ENCODE measurements at regions not wholly inside any gene's neighbourhood (a gene's known extent, or its start where the extent isn't known, plus 50 kb on each side); places are given as distances from the start of the nearest gene placed in this dataset.

DNA sequence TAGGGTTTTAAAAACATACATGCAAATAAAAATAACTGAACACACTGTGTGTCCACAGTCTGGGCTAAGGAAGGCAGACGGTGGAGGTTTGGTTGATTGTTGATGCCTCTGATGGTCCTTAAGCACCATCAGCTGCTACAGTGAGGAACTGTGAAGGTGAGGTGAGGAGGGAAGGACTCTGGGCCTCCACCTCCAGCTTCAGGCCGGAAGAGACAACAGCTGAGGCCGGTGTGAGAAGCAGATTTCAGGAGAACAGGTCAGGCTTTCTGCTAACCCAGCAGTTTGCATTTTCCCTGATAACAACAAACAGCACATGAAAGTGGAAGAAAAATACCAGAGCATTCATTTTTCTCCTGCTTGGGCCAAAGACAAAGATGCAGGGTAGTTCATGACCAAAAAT, 189.9 kb upstream of the AJAP1 start:
- Histone ChIP-seq H3K9me3 (ENCODE audit: control insufficient read depth, insufficient read depth, low read length) (no peaks in the 10 kb centered on the region), H3K27ac (ENCODE audit: low read depth, low read length) (no peak overlapping the region), H3K36me3 (ENCODE audit: control insufficient read depth, insufficient read depth, low read length) (no peaks in the 10 kb centered on the region), H3K27me3 (ENCODE audit: control insufficient read depth, insufficient read depth, low read length) (no peaks in the 10 kb centered on the region), H3K4me1 (ENCODE audit: control insufficient read depth, insufficient read depth, low read length) (no peaks in the 10 kb centered on the region), H3K4me3 (ENCODE audit: low read depth, low read length) (no peak overlapping the region)
- WGBS (ENCODE audit: insufficient coverage), result 100% methylated on average over 1 of the region's 3 CpGs
- DNase-seq (ENCODE audit: low read depth in 4 of 6, low spot score in 6 of 6), result no peak

DNA sequence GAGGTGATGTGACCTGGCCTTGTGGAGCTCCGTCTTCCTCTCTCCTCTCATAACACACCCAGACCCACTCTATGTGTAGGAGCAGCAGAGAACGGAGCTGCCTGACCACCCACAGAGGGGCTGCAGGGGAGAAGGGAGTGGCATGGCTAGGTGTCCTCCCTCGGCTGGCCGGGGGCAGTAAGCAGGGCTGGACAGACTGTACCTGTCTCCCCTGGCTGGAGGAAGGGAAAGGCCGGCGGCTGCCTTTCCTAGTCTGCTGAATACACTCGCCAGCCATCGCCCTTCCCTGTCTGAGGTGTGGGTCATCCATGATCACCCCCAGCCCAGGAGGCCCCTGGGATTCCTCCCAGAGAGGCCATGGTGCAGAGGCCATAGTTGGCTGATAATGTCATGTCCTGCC, 187.2 kb upstream of the AJAP1 start:
- WGBS (ENCODE audit: insufficient coverage), result 86% methylated on average over 7 of the region's 8 CpGs

DNA sequence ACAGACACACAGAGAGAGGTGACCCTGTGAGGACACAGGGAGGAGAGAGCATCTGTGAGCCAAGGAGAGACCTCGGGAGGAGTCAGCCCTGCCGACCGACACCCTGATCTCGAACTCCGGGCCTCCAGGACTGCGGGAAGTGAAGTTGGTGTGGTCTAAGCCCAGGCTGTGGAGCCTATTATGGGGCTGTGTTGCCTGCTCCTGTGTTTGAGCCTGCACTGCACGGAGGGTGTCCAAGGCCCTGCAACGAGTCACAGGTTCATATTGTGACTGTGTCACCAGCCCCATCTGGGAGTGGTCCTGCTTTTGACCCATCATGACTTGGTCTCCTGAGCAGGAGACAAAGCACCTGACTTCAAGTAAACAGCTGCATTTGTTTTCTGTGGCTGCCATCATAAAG, 186.0 kb upstream of the AJAP1 start:
- DNase-seq (ENCODE audit: low read depth in 4 of 6, low spot score in 6 of 6), result no peak
- Histone ChIP-seq H3K4me3 (ENCODE audit: low read depth, low read length) (no peak overlapping the region), H3K36me3 (ENCODE audit: control insufficient read depth, insufficient read depth, low read length) (no peaks in the 10 kb centered on the region), H3K9me3 (ENCODE audit: control insufficient read depth, insufficient read depth, low read length) (no peaks in the 10 kb centered on the region), H3K4me1 (ENCODE audit: control insufficient read depth, insufficient read depth, low read length) (no peaks in the 10 kb centered on the region), H3K27me3 (ENCODE audit: control insufficient read depth, insufficient read depth, low read length) (no peaks in the 10 kb centered on the region), H3K27ac (ENCODE audit: low read depth, low read length) (no peak overlapping the region)
- WGBS (ENCODE audit: insufficient coverage), result 91% methylated on average over 8 of the region's 8 CpGs

More for the DNA sequence above, 187.2 kb upstream of the AJAP1 start:
- Histone ChIP-seq H3K27me3 (ENCODE audit: control insufficient read depth, insufficient read depth, low read length) (no peaks in the 10 kb centered on the region), H3K4me3 (ENCODE audit: low read depth, low read length) (no peak overlapping the region), H3K27ac (ENCODE audit: low read depth, low read length) (no peak overlapping the region), H3K9me3 (ENCODE audit: control insufficient read depth, insufficient read depth, low read length) (no peaks in the 10 kb centered on the region), H3K4me1 (ENCODE audit: control insufficient read depth, insufficient read depth, low read length) (no peaks in the 10 kb centered on the region), H3K36me3 (ENCODE audit: control insufficient read depth, insufficient read depth, low read length) (no peaks in the 10 kb centered on the region)
- DNase-seq (ENCODE audit: low read depth in 4 of 6, low spot score in 6 of 6), result no peak

DNA sequence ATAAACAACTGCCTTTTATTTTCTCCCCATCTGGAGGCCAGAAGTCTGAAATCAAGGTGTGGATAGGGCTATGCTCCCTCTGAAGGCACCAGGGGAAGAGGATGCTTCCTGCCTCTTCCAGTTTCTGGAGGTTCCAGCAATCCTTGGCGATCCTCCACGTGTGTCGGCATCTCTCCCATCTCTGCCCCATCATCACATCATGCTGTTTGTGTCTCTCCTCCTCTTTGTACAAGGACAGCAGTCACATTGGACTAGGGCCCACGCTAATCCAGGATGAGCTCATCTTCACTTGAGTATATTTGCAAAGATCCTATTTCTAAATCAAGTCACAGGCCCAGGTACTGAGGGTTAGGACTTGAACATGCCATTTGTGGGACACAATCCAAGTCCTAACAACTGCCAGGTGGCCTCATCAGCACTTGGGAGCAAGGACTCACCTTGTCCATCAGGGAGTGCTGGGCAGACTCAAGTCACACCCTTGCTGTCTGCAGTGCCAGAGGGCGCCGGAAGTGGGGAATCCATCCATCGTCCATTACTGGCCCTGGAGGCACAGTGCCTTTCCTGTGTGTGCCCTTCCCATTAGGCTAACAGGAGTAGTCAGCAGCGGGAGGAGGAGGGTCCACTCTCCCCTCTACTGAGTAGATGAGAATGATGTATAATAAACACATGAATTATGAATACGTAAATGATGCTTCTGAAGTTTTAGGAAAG, 185.4 kb upstream of the AJAP1 start:
- Histone ChIP-seq H3K27ac (ENCODE audit: low read depth, low read length) (no peak overlapping the region), H3K4me1 (ENCODE audit: control insufficient read depth, insufficient read depth, low read length) (no peaks in the 10 kb centered on the region), H3K36me3 (ENCODE audit: control insufficient read depth, insufficient read depth, low read length) (no peaks in the 10 kb centered on the region), H3K4me3 (ENCODE audit: low read depth, low read length) (no peak overlapping the region), H3K27me3 (ENCODE audit: control insufficient read depth, insufficient read depth, low read length) (no peaks in the 10 kb centered on the region), H3K9me3 (ENCODE audit: control insufficient read depth, insufficient read depth, low read length) (no peaks in the 10 kb centered on the region)
- no peak for DNase-seq (ENCODE audit: low read depth in 4 of 6, low spot score in 6 of 6)
- WGBS (ENCODE audit: insufficient coverage), result 89% methylated on average over 4 of the region's 9 CpGs

DNA sequence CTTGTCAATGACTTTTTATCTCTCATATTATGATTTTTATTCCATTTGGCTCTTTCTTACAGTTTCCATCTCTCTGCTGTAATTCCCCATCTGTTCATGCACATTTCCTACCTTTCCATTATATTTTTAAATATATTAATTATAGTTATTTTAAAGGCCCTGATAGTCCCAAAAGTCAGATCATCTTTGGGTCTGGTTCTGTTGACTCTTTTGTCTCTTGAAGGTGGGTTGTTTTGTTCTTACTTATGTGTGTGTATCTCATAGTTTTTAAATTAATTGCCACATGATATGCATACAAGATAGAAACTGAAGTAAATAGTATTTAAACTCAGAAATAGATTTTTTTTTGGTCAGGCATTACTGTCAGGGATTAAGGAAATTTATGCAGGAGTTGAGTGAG, 178.0 kb upstream of the AJAP1 start:
- Histone ChIP-seq H3K27ac (ENCODE audit: low read depth, low read length) (no peak overlapping the region), H3K4me3 (ENCODE audit: low read depth, low read length) (no peak overlapping the region), H3K4me1 (ENCODE audit: control insufficient read depth, insufficient read depth, low read length) (peaks cover 1% of the 10 kb centered on the region), H3K27me3 (ENCODE audit: control insufficient read depth, insufficient read depth, low read length) (no peaks in the 10 kb centered on the region), H3K36me3 (ENCODE audit: control insufficient read depth, insufficient read depth, low read length) (no peaks in the 10 kb centered on the region), H3K9me3 (ENCODE audit: control insufficient read depth, insufficient read depth, low read length) (no peaks in the 10 kb centered on the region)
- no peak for DNase-seq (ENCODE audit: low read depth in 4 of 6, low spot score in 6 of 6)

DNA sequence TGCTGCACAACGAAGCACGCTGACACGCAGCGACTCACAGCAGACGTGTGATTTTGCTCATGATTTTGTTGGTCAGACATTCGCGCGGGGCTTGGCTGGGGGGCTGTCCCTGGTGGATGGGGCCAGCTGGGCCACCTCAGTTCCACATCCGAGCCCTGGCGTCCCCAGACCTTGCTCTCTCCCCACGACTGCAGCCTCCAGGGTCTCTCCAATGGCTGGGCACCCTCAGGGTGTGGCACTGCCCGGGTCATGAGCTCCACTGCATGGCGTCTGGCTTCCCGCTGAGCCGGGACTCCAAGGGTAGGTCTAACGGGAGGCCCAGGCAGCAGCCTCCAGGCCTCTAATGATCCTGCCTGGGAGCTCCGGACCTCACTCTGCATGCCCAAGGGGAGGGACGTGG, 173.0 kb upstream of the AJAP1 start:
- Histone ChIP-seq H3K36me3 (ENCODE audit: control insufficient read depth, insufficient read depth, low read length) (no peaks in the 10 kb centered on the region), H3K4me1 (ENCODE audit: control insufficient read depth, insufficient read depth, low read length) (peaks cover 32% of the 10 kb centered on the region), H3K27ac (ENCODE audit: low read depth, low read length) (no peak overlapping the region), H3K27me3 (ENCODE audit: control insufficient read depth, insufficient read depth, low read length) (no peaks in the 10 kb centered on the region), H3K4me3 (ENCODE audit: low read depth, low read length) (no peak overlapping the region), H3K9me3 (ENCODE audit: control insufficient read depth, insufficient read depth, low read length) (no peaks in the 10 kb centered on the region)
- DNase-seq (ENCODE audit: low read depth in 4 of 6, low spot score in 6 of 6), result no peak
- WGBS (ENCODE audit: insufficient coverage), result 95% methylated on average over 18 of the region's 18 CpGs

DNA sequence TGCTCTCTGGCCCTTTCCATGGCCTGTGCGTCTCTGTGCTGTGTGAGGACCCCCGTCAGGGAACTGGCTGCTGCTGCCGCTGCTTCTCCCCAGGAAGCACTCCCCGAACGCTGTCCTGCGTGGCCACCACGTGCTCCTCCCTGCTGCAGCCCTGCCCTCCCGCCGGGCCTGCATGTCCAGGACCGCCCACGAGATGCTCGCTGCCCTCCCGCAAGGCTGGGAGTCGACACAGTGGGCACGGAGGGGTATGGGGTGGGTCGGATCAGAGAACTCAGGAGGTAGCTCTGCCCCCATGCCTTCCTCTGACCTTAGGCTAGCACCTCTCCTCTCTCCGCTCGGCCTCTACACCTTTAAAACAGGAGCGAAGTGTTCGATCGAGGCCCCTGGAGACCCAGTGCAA, 171.9 kb upstream of the AJAP1 start:
- Histone ChIP-seq H3K27me3 (ENCODE audit: control insufficient read depth, insufficient read depth, low read length) (no peaks in the 10 kb centered on the region), H3K4me1 (ENCODE audit: control insufficient read depth, insufficient read depth, low read length) (peaks cover 35% of the 10 kb centered on the region), H3K4me3 (ENCODE audit: low read depth, low read length) (no peak overlapping the region), H3K36me3 (ENCODE audit: control insufficient read depth, insufficient read depth, low read length) (no peaks in the 10 kb centered on the region), H3K9me3 (ENCODE audit: control insufficient read depth, insufficient read depth, low read length) (no peaks in the 10 kb centered on the region), H3K27ac (ENCODE audit: low read depth, low read length) (no peak overlapping the region)
- no peak for DNase-seq (ENCODE audit: low read depth in 4 of 6, low spot score in 6 of 6)
- WGBS (ENCODE audit: insufficient coverage), result 85% methylated on average over 16 of the region's 21 CpGs

DNA sequence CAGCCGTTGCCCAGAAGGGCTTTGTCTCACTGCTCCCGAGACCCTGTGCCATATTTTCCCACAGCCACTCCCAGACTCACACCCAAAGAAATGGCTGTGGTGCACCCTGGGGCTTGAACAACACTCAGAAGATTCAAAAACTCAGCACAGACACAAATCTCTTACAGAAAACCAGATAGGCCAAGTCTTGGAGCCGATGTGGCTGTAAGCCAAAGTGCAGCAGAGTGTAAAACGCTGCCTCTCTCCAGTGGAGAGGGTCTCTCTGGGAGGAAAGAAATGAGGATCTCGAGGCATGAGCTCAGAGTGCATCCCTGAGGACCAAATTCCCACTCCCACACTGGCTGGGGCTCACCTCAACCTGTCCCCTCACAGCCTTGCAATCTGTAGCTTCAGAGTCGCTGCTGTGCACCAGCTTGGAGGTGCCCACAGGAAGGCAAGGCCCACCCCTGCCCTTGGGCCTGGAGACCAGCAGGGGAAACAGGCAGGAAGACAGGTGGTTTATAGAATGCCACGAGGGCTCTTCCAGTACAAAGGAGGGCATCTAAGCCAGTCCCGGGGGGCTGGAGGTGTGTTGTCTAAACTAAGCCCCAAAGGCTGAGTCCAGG, 171.3 kb upstream of the AJAP1 start:
- no peaks in the 10 kb centered on the region for H3K36me3 ChIP-seq (ENCODE audit: control insufficient read depth, insufficient read depth, low read length)
- H3K27ac ChIP-seq (ENCODE audit: low read depth, low read length), result no peak overlapping the region
- peak in 2 of 6 donors; percentile 68 to 75 for DNase-seq (ENCODE audit: low read depth in 4 of 6, low spot score in 6 of 6)
- H3K4me3 ChIP-seq (ENCODE audit: low read depth, low read length), result no peak overlapping the region
- peaks cover 35% of the 10 kb centered on the region for H3K4me1 ChIP-seq (ENCODE audit: control insufficient read depth, insufficient read depth, low read length)
- 66% methylated on average over 5 of the region's 8 CpGs for WGBS (ENCODE audit: insufficient coverage)
- H3K27me3 ChIP-seq (ENCODE audit: control insufficient read depth, insufficient read depth, low read length), result no peaks in the 10 kb centered on the region
- H3K9me3 ChIP-seq (ENCODE audit: control insufficient read depth, insufficient read depth, low read length), result no peaks in the 10 kb centered on the region

DNA sequence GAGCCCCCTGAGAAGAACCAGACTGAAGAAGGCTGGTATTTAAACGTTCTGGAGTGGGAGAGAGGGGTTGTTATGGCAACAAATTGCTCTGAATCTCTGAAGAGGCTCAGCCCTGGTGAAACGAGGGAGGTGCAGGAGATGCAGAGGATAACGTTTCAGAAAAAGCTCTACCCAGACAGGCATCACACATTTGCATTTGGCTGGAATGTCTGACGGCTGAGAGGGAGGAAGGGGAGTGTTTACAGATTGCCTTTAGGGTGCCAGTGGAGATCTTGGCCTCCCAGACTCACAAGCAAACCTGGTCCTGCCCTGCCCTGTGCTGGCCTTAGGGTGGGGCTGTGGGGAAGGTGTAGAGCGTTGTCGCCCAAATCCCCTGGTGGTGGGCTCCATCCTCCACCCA, 169.0 kb upstream of the AJAP1 start:
- Histone ChIP-seq H3K4me3 (ENCODE audit: low read depth, low read length) (no peak overlapping the region), H3K9me3 (ENCODE audit: control insufficient read depth, insufficient read depth, low read length) (no peaks in the 10 kb centered on the region), H3K27me3 (ENCODE audit: control insufficient read depth, insufficient read depth, low read length) (no peaks in the 10 kb centered on the region), H3K4me1 (ENCODE audit: control insufficient read depth, insufficient read depth, low read length) (peaks cover 35% of the 10 kb centered on the region), H3K36me3 (ENCODE audit: control insufficient read depth, insufficient read depth, low read length) (no peaks in the 10 kb centered on the region), H3K27ac (ENCODE audit: low read depth, low read length) (no peak overlapping the region)
- peak in 4 of 6 donors; percentile 36 to 93 (median 56) for DNase-seq (ENCODE audit: low read depth in 4 of 6, low spot score in 6 of 6)
- WGBS (ENCODE audit: insufficient coverage), result 0% methylated on average over 3 of the region's 6 CpGs

DNA sequence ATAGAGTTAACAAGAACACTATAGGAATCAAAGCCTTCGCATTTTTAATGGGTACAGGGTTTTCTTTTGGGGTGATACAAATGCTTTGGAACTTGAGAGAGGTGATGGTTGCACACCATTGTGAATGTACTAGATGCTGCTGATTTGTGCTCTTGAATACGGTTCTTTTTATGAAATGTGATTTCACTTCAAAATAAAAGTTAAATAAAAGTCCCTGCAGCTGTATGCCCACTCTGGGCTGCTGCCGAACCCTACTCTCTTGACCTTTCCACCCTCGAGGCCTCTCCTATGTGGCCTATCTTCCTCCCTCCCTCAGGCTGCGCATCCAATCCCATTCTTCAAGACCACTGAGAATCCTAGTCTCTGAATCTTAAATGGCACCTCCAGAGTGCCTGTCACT, 168.5 kb upstream of the AJAP1 start:
- no peak for DNase-seq (ENCODE audit: low read depth in 4 of 6, low spot score in 6 of 6)
- Histone ChIP-seq H3K27ac (ENCODE audit: low read depth, low read length) (no peak overlapping the region), H3K27me3 (ENCODE audit: control insufficient read depth, insufficient read depth, low read length) (no peaks in the 10 kb centered on the region), H3K9me3 (ENCODE audit: control insufficient read depth, insufficient read depth, low read length) (peaks cover 1% of the 10 kb centered on the region), H3K4me3 (ENCODE audit: low read depth, low read length) (no peak overlapping the region), H3K36me3 (ENCODE audit: control insufficient read depth, insufficient read depth, low read length) (no peaks in the 10 kb centered on the region), H3K4me1 (ENCODE audit: control insufficient read depth, insufficient read depth, low read length) (peaks cover 35% of the 10 kb centered on the region)
- WGBS (ENCODE audit: insufficient coverage), result 90% methylated on average over 3 of the region's 5 CpGs

Measured in spinal cord (tissue), 9 donors.